PC-3 (cell line): ENCODE measurements at regions not wholly inside any gene's neighbourhood (a gene's known extent, or its start where the extent isn't known, plus 50 kb on each side); places are given as distances from the start of the nearest gene placed in this dataset.

ENCODE experiments used
- ATAC-seq: fragments of 200-7000 bp; cut with Tn5 transposase; 2 replicates; pipeline ENCODE4 v1.9.1; 2020; ENCODE audit warnings: mild to moderate bottlenecking, moderate library complexity
- BruUV-seq: library from RNA; stranded (reverse); fragments of 400-500 nt; replicated peaks from 2 replicates; lab custom pipeline; 2021; lab: Mats Ljungman, UMichigan
- CTCF ChIA-PET: fragments of 300-600 bp; sonication (Branson Sonifier 250); formaldehyde crosslinking; loops from one replicate; lab custom pipeline; 2022; ENCODE audit warnings: antibody characterized with exemption; lab: Charles Lee
- POLR2A ChIA-PET: fragments of 300-600 bp; sonication (Branson Sonifier 250); formaldehyde crosslinking; loops from one replicate; lab custom pipeline; 2022; ENCODE audit warnings: antibody characterized with exemption; ENCODE audit not compliant: unreplicated experiment; lab: Charles Lee
- DNase-seq: peaks from one replicate; pipeline ENCODE4 v3.0.0-alpha.2; 2015
- H2AFZ ChIP-seq: fragments of 300-600 bp; sonication (generic); 2 replicates; pipeline ENCODE4 v1.6.0; 2016; ENCODE audit warnings: antibody characterized with exemption, low read length
- H3F3A ChIP-seq: fragments of 300-600 bp; sonication (generic); one replicate; pipeline ENCODE4 v1.6.0; 2017; ENCODE audit warnings: antibody characterized with exemption, low read length, control low read depth, mild to moderate bottlenecking; ENCODE audit not compliant: unreplicated experiment
- H3K27ac ChIP-seq: fragments of 300-600 bp; sonication (generic); 2 replicates; pipeline ENCODE4 v1.5.1; 2016; ENCODE audit warnings: mild to moderate bottlenecking, low read length
- H3K27me3 ChIP-seq: fragments of 300-600 bp; sonication (generic); 2 replicates; pipeline ENCODE4 v1.6.1; 2016; ENCODE audit warnings: low read length, mixed read lengths
- H3K36me3 ChIP-seq: fragments of 300-600 bp; sonication (generic); 2 replicates; pipeline ENCODE4 v1.6.1; 2016; ENCODE audit warnings: low read depth, mixed run types, low read length, mixed read lengths
- H3K4me1 ChIP-seq: fragments of 300-600 bp; sonication (generic); 2 replicates; pipeline ENCODE4 v1.5.1; 2016; ENCODE audit warnings: low read length; ENCODE audit not compliant: insufficient read depth
- H3K4me2 ChIP-seq: fragments of 300-600 bp; sonication (generic); 2 replicates; pipeline ENCODE4 v1.6.0; 2016; ENCODE audit warnings: low read length
- H3K4me3 ChIP-seq: fragments of 300-600 bp; sonication (generic); 2 replicates; pipeline ENCODE4 v1.5.1; 2016; ENCODE audit warnings: mild to moderate bottlenecking, low read length, mixed read lengths
- H3K79me2 ChIP-seq: fragments of 300-600 bp; sonication (generic); 2 replicates; pipeline ENCODE4 v1.6.1; 2017; ENCODE audit warnings: low read length, mixed read lengths
- H3K9ac ChIP-seq: fragments of 300-600 bp; sonication (generic); 2 replicates; pipeline ENCODE4 v1.6.0; 2016; ENCODE audit warnings: mild to moderate bottlenecking, low read length
- H3K9me2 ChIP-seq: fragments of 300-600 bp; sonication (generic); replicated peaks from 2 replicates; pipeline ENCODE4 v1.6.1; 2016; ENCODE audit warnings: mixed run types, low read length, mixed read lengths
- H3K9me3 ChIP-seq: fragments of 300-600 bp; sonication (generic); 2 replicates; pipeline ENCODE4 v1.6.1; 2016; ENCODE audit warnings: low read length, mixed read lengths
- H4K20me1 ChIP-seq: fragments of 300-600 bp; sonication (generic); 2 replicates; pipeline ENCODE4 v1.6.1; 2016; ENCODE audit warnings: low read length, mixed read lengths
- EZH2 ChIP-seq: fragments of 300-600 bp; sonication (generic); IDR thresholded peaks from one replicate; pipeline ENCODE4 v1.6.1; 2017; ENCODE audit warnings: antibody characterized with exemption, mild to moderate bottlenecking, low read length; ENCODE audit not compliant: unreplicated experiment
- EZH2phosphoT487 ChIP-seq: fragments of 300-600 bp; sonication (generic); IDR thresholded peaks from 2 replicates; pipeline ENCODE4 v1.6.1; 2018; ENCODE audit warnings: mild to moderate bottlenecking, antibody characterized with exemption, low read length, borderline replicate concordance
- intact Hi-C: fragments of 100-400 bp; cut with micrococcal nuclease; formaldehyde crosslinking; loops from 2 replicates; pipeline ENCODE4 v1.9.0; 2023
- TF ChIP-seq, protein P1 (sequence below): fragments of 300-600 bp; sonication (generic); conservative IDR thresholded peaks from 2 replicates; pipeline ENCODE4 v1.5.1; 2017; ENCODE audit warnings: antibody characterized with exemption, low read depth, mild to moderate bottlenecking, low read length

- no peak for TF ChIP-seq EZH2
- Histone ChIP-seq H3K27ac (no peak overlapping the region), H3K4me1 (no peaks in the 10 kb centered on the region), H3K9me3 (no peaks in the 10 kb centered on the region), H3K4me3 (no peak overlapping the region), H3K4me2 (no peak overlapping the region), H3F3A (no peaks in the 10 kb centered on the region), H3K27me3 (no peaks in the 10 kb centered on the region), H3K9ac (no peak overlapping the region), H4K20me1 (no peaks in the 10 kb centered on the region), H3K36me3 (no peaks in the 10 kb centered on the region), H2AFZ (no peak overlapping the region), H3K79me2 (no peaks in the 10 kb centered on the region), H3K9me2 (no peaks in the 10 kb centered on the region)
- ATAC-seq, result no peak
- ChIA-PET POLR2A (no interaction called here), CTCF (no interaction called here)
- intact Hi-C loops, result no loop called here
- no peak for DNase-seq
- BruUV-seq, result no TSS peak
Observed at GRCh38 chr15:77749236-77749997, 116.7 kb upstream of the LINGO1 start.

DNA sequence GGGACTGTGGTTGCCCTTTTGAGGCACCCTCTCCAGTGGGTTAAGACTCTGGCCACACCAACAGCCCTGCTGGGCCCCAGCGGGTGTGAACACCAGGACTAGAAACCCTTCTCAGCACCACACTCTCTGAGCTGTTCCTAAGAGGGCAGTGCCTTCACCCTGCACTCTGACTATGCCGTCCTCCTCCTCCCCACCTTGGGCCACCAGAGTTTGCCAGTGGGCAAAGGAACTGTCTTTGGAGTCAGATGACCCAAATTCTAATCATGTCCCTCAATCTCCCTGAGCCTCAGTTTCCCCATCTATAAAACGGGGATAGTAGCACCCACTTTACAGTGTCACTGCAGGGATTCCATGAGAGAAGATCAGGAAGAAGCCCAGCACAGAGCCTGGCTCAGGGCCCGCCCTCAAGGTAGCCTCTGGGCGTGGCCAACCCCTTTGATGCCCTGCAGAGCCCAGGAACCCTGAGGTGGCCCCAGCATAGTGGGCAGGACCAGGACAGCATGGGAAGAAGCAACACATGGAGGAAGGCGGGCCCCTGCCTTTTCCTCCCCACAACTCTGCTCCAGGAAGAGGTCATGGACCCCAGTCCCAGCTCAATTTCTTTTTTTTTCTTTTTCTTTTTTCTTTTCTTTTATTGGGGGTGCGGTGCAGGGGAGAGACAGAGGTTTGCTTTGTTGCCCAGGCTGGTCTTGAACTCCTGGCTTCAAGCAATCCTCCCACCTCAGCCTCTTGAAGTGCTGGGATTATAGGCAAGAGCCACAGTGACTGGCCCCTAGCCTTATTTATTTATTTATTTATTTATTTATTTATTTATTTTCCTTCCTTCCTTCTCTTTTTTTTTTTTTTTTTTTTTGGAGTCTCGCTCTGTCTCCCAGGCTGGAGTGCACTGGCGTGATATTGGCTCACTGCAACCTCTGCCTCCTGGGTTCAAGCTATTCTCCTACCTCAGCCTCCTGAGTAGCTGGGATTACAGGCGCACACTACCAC, 115.7 kb upstream of the LINGO1 start:
- BruUV-seq, result no TSS peak
- peaks cover 5% of the 10 kb centered on the region; the same call in 1 of the 2 replicates for H3K27me3 ChIP-seq
- no peaks in the 10 kb centered on the region for H3K9me3 ChIP-seq
- ChIA-PET POLR2A (no interaction called here), CTCF (no interaction called here)
- no peaks in the 10 kb centered on the region for H3F3A ChIP-seq
- TF ChIP-seq, protein P1, sequence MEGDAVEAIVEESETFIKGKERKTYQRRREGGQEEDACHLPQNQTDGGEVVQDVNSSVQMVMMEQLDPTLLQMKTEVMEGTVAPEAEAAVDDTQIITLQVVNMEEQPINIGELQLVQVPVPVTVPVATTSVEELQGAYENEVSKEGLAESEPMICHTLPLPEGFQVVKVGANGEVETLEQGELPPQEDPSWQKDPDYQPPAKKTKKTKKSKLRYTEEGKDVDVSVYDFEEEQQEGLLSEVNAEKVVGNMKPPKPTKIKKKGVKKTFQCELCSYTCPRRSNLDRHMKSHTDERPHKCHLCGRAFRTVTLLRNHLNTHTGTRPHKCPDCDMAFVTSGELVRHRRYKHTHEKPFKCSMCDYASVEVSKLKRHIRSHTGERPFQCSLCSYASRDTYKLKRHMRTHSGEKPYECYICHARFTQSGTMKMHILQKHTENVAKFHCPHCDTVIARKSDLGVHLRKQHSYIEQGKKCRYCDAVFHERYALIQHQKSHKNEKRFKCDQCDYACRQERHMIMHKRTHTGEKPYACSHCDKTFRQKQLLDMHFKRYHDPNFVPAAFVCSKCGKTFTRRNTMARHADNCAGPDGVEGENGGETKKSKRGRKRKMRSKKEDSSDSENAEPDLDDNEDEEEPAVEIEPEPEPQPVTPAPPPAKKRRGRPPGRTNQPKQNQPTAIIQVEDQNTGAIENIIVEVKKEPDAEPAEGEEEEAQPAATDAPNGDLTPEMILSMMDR, result no peak
- no peaks in the 10 kb centered on the region for H3K9me2 ChIP-seq
- H3K9ac ChIP-seq, result no peak overlapping the region
- no peak overlapping the region for H3K4me2 ChIP-seq
- H3K79me2 ChIP-seq, result no peaks in the 10 kb centered on the region
- no peak overlapping the region for H2AFZ ChIP-seq
- DNase-seq (no peak), ATAC-seq (no peak)
- H3K27ac ChIP-seq, result no peak overlapping the region
- no peaks in the 10 kb centered on the region for H3K36me3 ChIP-seq
- no peaks in the 10 kb centered on the region for H4K20me1 ChIP-seq
- H3K4me1 ChIP-seq, result no peaks in the 10 kb centered on the region
- intact Hi-C loops, result no loop called here
- no peak overlapping the region for H3K4me3 ChIP-seq

- H3K9me2 ChIP-seq, result no peaks in the 10 kb centered on the region
- H3K79me2 ChIP-seq, result no peaks in the 10 kb centered on the region
- no peaks in the 10 kb centered on the region for H3F3A ChIP-seq
- no peak overlapping the region for H2AFZ ChIP-seq
- TF ChIP-seq, protein P1, result no peak
- no peak for TF ChIP-seq EZH2phosphoT487
- no peak for TF ChIP-seq EZH2
- POLR2A ChIA-PET, result no interaction called here
- ATAC-seq (no peak), DNase-seq (no peak)
- intact Hi-C loops, result no loop called here
- no peak overlapping the region for H3K4me2 ChIP-seq
- peaks cover 13% of the 10 kb centered on the region; the same call in 1 of the 2 replicates for H3K27me3 ChIP-seq
- no TSS peak for BruUV-seq
- CTCF ChIA-PET, result no interaction called here
- H3K27ac ChIP-seq, result no peak overlapping the region
- H3K9me3 ChIP-seq, result no peaks in the 10 kb centered on the region
- no peaks in the 10 kb centered on the region for H3K36me3 ChIP-seq
- no peak overlapping the region for H3K4me3 ChIP-seq
- no peaks in the 10 kb centered on the region for H3K4me1 ChIP-seq
- no peak overlapping the region for H3K9ac ChIP-seq
- H4K20me1 ChIP-seq, result no peaks in the 10 kb centered on the region
Observed at GRCh38 chr15:77747175-77748077, 114.7 kb upstream of the LINGO1 start.
